Posterior cingulate gyrus (tissue), 11 donors: ENCODE measurements at regions not wholly inside any gene's neighbourhood (a gene's known extent, or its start where the extent isn't known, plus 50 kb on each side); places are given as distances from the start of the nearest gene placed in this dataset.
A peak's percentile ranks its signal among the peaks of the same experiment; 100 is the strongest.

Experiments used
- DNase-seq, 10 donors: peaks; one replicate each; pipeline versions ENCODE4 v3.0.0 to v3.0.0-alpha.2; 2020 to 2021; ENCODE audit warnings: mixed read lengths in 3 of 10
- intact Hi-C: fragments of 100-400 bp; cut with DNase I; formaldehyde crosslinking; loops from one replicate; pipeline ENCODE4 v1.15.1; 2023

DNA sequence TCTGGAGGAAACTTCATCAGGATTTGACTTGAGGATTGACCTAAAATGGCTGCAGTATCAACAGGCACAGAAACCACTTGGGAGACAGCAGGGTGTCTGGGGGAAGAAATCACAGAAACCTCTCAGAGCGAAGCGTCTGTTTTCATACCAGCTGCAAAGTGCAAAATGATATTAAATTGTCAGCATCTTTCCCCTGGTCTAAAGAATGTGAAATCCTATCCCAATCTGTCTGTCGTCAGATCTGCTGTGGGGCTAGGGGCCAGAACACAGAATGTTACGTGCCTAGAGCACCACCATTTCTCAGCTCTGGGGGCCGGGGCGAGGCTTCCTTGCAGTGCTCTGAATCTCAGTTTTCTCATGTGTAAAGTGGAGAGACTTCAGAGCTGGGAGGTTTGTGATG, 54.1 kb upstream of the MYCN start:
- intact Hi-C loops = no loop called here
- no peak for DNase-seq

DNA sequence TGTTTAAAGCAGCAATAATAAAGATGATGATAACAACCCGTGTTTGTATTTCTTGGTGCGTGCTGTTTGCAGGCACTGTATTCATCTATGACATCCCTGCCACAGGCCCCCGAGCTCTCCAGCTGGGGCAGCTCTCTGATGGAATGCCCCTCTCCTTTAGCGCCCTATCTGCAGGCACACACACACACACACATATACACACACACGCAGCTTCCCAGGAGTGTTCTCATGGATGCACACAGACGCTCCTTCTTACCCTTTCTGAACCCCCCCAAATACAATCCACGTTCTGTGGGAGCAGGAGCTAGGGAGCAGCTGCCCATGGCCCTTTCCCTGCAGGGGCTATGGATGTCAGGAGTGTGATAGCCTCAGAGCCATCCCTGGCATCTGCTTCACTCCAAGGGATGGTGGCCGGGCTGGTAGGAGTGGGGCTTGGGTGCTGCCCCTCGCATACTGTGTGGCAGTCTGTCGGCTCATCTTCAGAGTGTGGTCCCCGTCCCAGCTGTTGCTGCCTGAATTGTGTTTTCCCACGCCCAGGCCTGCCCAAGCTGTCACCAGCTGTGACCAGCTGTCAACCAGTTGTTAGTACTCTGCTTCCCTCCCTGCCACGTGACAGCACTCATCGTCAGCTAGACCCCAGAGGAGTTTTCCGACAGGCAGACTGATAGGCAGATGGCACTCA, 50.8 kb upstream of the MYCN start:
- DNase-seq = peak in 1 of 10 donors; percentile 68
- intact Hi-C loops = no loop called here

DNA sequence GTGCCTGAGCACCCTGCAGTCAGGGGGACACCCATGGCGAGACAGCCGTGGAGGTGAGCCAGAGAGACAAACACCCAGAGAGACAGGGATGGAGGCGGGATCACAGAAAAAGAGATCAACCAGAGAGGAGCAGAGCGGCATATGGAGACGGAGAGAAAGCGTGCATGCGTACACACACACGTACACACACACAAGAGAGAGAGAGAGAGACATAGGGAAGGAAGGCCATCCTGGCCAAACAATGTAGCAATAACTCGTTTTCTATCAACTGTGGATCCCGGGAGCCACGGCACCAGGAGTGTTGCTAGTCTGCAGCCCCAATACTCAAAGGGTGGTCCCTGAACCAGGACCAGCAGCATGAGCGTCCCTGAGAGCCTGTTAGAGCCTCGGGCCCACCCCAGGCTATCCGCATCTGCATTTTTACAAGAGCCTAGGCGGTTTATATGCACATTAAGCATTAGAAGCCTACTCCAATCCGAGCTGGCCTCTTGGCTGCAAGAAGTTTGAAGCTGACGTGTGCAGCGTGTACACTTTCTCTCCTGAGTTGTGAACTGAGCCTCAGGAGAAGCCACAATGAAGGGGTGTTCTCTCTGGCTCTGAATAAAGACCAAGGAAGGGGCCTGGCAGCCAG, 50.1 kb upstream of the MYCN start:
- intact Hi-C loops = no loop called here
- peak in 1 of 10 donors; percentile 48 for DNase-seq
